ENCODE measurements at regions not wholly inside any gene's neighbourhood (a gene's known extent, or its start where the extent isn't known, plus 50 kb on each side); places are given as distances from the start of the nearest gene placed in this dataset.
"Not testable (repeated sequence)": the region's sequence is repeated elsewhere in the genome, so short reads cannot be mapped to it uniquely, and the experiment has no call there.

- no peak for DNase-seq
Measured at GRCh38 chr2:209194717-209195116, 229.1 kb upstream of the MAP2 start.

GRCh38 chr2:209208211-209208610 is 215.6 kb upstream of the MAP2 start:
- DNase-seq, result peak; percentile 69

GRCh38 chr2:209209943-209210342 is 213.9 kb upstream of the MAP2 start:
- DNase-seq, result no peak

GRCh38 chr2:209230560-209230959 is 193.3 kb upstream of the MAP2 start:
- DNase-seq, result no peak

GRCh38 chr2:209236377-209236776 is 187.5 kb upstream of the MAP2 start:
- no peak for DNase-seq

- DNase-seq, result no peak
Measured at GRCh38 chr2:209238765-209239584, 184.9 kb upstream of the MAP2 start.

GRCh38 chr2:209239585-209239938 is 184.3 kb upstream of the MAP2 start:
- DNase-seq, result no peak

GRCh38 chr2:209240204-209240603 is 183.6 kb upstream of the MAP2 start:
- no peak for DNase-seq

- DNase-seq, result no peak
Measured at GRCh38 chr2:209253544-209253943, 170.3 kb upstream of the MAP2 start.

GRCh38 chr2:209259767-209260166 is 164.1 kb upstream of the MAP2 start:
- DNase-seq, result no peak

- no peak for DNase-seq
Measured at GRCh38 chr2:209260281-209260680, 163.6 kb upstream of the MAP2 start.

GRCh38 chr2:209261366-209262053 is 162.3 kb upstream of the MAP2 start:
- not testable (repeated sequence) for DNase-seq

- DNase-seq, result no peak
Measured at GRCh38 chr2:209269024-209269423, 154.8 kb upstream of the MAP2 start.

GRCh38 chr2:209276000-209276399 is 147.8 kb upstream of the MAP2 start:
- DNase-seq, result no peak

- DNase-seq, result no peak
Measured at GRCh38 chr2:209277444-209277843, 146.4 kb upstream of the MAP2 start.

- DNase-seq, result no peak
Measured at GRCh38 chr2:209298601-209299000, 125.2 kb upstream of the MAP2 start.

- DNase-seq, result not testable (repeated sequence)
Measured at GRCh38 chr2:209299478-209299877, 124.4 kb upstream of the MAP2 start.

- not testable (repeated sequence) for DNase-seq
Measured at GRCh38 chr2:209300766-209301165, 123.1 kb upstream of the MAP2 start.

GRCh38 chr2:209305026-209305425 is 118.8 kb upstream of the MAP2 start:
- DNase-seq, result no peak

GRCh38 chr2:209305746-209306196 is 118.1 kb upstream of the MAP2 start:
- no peak for DNase-seq

- no peak for DNase-seq
Measured at GRCh38 chr2:209307161-209308001, 116.5 kb upstream of the MAP2 start.

GRCh38 chr2:209308415-209308814 is 115.4 kb upstream of the MAP2 start:
- DNase-seq, result no peak

- no peak for DNase-seq
Measured at GRCh38 chr2:209311948-209312347, 111.9 kb upstream of the MAP2 start.
